ENCODE measurements at regions not wholly inside any gene's neighbourhood (a gene's known extent, or its start where the extent isn't known, plus 50 kb on each side); places are given as distances from the start of the nearest gene placed in this dataset.

DNA sequence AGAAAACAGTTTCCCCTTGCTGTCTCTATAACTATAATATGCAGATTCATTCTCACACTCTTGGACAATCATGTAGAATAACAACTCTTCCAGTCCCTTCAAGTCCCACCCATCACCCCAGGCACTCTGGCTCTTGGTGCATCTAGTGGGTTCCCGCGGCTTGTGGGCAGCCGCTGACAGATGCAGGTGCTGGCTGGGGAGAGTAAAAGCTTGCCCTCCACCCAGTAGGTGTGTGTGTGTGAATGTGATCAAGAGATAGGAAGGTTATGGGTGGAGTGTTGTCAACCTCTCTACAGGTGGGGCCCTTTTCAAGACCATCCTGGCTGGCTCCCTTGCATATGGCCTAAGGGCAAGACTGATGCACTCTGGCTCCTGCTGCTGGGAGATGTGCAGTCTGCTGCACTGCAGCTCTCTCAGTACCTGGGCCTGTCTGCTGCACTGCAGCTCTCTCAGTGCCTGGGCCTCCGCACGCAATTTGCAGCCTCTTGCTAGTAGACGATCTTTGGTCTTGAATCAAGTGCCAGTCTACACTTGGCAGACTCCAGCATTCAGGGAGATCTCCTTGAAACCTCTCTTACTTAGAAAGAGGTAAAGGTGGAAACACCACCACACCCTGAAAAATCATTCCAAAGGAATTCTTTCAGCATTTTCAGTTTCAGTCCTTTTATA lies 189.7 kb upstream of the GDNF start:
- no peak for DNase-seq (ENCODE audit: low spot score)

DNA sequence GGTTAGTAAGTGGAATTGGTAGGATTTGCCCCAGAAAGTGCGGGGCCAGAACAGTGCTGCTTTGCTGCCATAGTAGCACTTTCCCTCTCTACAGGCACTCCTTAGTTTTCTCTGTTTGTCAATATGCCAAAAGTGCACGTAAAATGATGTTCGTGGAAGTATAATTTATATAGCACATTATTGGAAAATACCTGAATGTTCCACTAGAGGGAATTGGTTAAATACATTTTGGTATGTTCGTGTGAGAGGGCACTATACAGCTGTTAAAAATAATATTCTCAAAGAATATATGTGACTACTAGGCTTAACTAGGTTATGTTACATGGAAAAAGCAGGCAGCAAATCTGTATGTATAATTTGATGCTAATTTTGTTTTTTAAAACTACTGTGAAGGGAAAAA lies 184.0 kb upstream of the GDNF start:
- no peak for DNase-seq (ENCODE audit: low spot score)

DNA sequence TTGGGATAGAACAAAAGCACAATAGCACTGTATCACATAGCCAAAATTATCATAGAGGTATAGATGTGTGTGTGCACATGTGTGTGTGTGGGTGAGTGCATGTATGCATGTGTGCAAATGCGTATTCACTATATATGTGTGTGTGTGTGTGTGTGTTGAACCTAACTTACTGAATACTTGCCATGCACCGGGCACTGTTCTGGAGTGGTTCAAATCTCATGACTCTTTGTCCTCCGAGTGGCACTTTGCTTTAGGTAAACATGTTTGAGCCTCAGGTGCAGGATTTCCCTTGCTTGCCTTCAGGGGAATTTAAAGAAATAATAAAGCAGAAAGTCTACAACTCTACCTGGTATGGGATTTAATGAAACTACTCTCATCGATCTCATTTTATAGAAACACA lies 183.5 kb upstream of the GDNF start:
- DNase-seq (ENCODE audit: low spot score): no peak

DNA sequence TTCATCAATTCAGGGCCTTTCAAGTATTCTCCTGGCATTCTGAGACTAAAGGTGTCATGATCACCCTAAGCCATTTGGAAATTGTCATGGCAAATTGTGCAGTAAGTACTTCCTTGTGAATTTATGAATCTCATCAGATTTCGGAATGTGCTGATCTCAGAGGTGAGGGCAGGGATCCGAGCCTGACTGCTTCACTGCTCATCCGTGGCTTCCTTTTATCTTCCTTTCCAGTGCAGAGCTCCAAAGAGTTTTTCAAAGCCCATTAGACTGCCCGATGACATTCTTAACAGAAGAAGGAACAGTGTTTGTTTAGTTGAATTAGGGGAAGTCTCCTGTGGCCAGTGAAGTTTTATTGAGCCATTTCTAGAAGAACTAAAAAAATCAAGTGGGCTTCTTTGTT lies 182.8 kb upstream of the GDNF start:
- no peak for DNase-seq (ENCODE audit: low spot score)

DNA sequence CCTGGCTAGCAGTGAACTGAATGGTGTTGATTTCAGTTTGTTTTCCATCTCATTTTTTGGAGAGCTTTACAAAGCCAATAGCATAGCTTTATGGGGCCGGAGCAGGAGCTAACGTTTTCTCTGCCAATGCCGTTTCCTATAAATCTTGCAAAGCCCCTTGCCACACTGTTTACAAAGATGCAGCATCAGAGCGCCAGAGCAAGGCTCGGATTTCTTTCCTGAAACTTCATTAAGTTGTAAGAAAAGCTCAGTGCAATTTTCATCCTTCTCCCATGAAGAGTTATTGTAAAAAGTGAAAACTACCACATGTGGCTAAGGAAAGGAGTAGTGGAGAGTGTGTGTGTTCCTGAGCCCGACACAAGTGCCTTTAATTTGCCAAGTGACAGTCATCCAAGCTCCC lies 178.2 kb upstream of the GDNF start:
- DNase-seq (ENCODE audit: low spot score): no peak

DNA sequence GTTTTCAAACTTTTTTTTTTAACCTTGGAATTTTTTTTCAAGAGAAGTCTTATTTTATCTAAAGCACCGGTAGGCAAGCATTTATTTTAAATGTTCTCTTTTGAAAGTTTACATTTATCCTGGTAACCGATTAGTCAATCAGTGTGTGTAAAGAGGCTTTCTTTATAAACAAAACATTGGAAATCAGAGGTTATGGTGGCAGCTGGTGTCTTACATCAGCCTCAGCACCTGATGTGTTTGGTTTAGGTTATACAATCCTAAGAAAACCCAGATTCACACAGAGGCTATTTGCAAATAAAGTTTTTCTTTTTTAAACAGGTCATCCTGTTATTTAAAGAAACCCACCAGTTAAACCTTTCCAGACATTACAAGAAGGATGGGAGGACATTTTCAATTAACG lies 173.3 kb upstream of the GDNF start:
- no peak for DNase-seq (ENCODE audit: low spot score)

DNA sequence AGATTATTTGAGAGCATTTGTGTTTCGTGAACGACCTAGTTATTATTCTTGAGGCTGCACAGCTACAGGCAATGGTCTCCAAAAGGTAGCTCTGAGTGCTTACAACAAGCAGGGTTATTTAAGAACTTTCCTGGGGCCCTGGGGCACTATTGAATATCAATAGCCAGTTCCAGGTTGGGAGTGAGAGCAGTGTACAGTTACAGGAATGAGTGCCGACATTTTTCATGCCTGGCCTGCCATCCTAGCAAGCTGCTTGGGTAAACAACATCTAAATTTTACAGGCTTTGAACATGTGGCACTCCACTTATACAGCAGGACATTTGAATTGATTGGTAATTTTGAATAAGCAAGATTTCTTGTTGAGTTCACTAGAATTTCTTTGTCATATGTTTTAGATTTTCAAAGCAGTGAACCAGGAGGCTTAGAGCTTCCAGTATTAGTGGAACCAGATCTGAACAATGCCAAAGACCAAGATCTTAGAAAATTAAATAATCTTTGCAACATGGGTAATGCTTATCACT lies 171.9 kb upstream of the GDNF start:
- DNase-seq (ENCODE audit: low spot score): no peak

DNA sequence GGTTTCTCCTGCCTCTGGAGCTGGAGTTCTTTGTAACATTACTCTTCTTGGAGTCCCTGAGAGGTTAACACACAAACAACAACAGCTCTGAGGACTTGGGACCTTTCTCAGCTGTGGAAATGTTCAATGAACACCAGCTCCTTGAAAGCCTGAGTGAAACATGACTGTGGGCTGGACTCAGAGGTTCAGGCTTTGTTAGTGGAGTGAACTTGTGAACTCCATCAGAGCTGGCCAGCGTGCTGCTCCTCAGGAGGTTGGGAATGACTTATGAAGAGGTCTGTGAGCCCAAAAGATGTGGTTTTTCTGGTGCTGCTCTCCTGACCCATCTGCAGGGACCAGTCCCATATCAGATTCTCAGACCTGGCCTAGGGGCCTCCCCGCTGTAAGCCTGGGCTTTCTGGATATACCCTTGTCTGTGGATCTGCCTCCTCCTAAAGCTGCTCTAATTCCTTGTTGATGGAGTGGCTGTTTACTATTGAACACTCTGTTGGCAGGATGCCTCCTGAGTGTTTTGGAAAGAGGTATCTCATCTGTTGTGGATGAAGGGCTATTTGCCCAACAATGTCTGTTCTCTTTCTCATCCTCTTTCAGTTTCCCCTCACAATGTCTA lies 170.0 kb upstream of the GDNF start:
- DNase-seq (ENCODE audit: low spot score): no peak

DNA sequence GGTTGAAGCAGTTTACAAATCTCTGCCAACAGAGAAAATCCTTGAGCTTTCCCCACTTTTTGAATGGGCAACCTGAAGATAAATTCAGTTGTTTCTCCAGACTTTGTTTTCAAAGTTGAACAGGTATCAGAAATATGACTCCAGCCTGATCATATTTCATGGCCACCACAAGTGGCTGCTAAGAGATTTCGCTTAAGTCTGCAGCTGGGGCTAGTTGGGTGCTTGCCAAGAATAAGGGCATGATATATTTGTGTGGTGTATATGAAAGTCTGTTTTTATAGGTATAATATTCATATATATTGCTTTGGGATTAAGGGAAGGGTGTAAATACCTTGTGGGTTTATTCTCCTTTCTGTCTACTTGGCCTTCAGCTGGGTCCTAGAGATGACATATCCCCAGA lies 168.4 kb upstream of the GDNF start:
- DNase-seq (ENCODE audit: low spot score): no peak

DNA sequence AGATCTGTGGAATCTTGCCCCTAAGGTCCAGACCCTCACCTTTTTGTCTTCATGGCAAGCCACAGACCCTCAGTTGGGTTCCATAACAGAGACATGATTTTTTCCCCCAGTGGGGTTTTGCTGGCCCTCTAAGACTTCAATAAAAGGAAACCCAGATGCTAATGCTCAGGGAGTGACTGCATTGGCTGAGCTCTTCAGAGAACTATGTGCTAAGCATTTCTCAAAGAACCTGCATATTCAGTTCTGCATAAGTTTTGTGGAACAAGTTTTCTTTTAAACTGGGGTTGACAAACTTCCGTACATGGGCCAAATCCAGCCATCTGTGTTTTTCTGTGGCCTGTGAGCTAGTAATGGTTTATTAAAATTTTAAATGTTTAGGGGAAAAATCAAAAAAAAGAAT lies 159.8 kb upstream of the GDNF start:
- no peak for DNase-seq (ENCODE audit: low spot score)

DNA sequence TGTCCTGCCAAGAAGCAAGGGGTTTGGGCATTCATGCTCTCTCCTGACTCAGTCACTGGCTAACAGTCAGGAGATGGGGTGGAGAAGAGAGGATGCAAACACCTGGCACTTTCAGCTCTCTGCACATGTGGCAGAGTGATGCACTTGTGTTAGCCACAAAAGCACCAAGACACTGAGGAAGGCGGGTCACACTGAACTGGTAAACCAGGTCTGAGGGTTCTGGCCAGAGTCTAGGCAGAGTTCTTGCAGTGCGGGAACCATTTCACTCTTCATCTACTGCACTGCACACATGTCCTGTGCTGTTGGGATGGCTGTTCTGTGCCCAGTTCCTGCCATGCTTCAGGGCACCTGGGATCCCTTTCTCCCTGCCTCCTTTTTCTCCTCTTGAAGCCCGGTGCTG lies 157.1 kb upstream of the GDNF start:
- no peak for DNase-seq (ENCODE audit: low spot score)

DNA sequence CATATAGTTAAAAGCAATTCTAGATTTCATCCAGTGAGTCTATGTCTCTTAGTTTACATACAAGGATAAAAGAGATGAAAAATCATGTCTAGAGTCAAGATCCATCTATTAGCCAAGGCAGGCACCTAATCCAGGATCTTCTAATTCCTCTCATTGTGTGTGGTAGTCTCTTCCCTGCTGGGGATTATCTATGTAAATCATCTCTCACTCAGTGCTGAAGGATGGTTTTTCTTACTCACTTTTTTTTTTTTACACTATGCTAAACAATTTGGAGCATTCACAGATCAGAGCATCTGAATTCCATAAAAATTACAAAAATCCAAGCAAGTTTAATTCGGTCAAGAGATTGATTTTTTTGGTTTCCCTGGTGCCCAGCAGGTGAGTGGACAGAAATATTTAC lies 154.9 kb upstream of the GDNF start:
- DNase-seq (ENCODE audit: low spot score): no peak

DNA sequence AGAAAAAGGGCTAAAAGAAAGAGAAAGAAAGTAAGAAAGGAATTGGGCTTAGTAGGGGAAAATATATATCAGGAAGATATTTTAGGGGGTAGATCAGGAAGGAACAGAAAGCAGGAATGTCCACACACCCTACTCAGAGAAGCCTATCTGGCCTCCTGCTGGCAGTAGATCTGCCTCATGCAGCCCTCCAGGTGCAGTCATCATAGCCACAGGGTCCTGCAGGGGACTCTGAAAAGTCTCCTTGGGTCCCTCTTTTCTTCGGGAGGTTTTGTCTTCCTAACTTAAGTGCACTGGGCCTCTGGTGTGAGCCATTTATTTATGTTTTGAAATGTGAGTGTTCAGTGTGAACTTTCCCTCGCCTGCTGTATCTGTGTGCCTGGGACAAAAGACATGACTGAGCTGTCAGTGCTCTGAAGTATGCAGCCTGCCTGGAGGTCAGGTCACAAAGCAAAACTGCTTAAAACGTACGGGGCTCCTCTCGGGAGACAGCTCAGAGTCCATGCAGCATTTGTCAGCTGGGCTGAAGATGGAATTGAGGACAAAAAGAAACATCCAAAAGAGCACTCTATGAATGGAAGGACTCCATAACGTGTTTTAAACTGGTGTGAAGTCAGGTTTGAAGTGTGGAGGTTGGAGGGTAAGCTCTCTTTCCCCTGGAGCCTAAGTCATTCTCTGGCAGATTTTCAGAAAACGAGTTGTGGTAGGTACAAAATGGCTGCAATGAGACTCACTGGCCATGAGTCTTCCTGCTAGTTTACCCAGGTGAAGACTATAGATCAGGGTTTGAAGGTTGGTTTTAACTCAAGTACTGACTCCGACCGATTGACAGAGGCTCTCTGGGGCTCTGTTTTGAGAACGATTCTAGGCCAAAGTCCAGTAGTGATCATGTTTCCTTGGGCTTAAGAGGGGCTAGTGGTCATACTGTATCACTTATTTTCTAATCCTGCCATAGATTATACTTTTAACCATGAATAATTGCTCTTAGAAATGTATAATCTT lies 151.8 kb upstream of the GDNF start:
- DNase-seq (ENCODE audit: low spot score): no peak

DNA sequence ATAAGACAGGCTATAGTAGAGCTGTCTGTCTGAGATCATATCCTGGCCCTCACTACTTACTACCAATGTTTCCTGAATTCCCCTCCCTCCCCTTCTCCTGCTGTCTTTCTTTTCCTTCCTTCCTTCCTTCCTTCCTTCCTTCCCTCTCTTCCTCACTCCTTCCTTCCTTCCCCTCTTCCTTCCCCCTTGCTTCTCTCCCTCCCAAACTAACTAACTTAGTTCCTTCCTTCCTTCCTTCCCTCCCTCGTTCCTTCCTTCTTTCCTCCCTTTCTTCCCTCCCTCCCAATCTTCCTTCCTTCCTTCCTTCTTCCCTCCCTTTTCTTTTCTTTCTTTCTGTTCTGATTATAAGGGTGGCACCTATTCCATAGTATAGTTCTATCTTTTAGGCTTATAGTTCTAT lies 150.0 kb upstream of the GDNF start:
- no peak for DNase-seq (ENCODE audit: low spot score)

DNA sequence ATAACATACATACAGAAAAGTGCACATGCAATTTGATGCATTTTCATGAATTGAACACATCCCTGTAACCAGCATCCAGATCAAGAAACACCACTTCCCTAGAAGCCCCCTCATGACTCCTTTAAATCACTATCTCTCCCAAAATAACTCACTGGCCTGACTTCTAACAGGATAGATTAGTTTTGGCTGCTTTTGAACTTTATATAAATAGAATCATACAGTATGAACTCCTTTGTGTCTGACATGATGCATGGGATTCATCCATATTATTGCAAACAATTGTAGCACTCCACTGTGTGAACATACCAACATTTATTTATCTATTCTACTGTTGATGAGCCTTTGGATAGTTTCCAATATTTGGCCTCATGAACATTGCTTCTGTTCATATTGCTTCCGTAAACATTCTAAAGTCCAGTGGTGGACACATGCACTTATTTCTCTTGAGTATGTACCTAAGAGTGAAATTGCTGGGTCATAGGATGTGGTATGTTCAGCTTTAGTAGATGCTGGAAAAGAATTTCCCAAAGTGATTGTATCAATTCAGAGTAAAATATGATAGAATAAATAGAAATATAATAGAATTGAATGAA lies 148.7 kb upstream of the GDNF start:
- DNase-seq (ENCODE audit: low spot score): no peak

DNA sequence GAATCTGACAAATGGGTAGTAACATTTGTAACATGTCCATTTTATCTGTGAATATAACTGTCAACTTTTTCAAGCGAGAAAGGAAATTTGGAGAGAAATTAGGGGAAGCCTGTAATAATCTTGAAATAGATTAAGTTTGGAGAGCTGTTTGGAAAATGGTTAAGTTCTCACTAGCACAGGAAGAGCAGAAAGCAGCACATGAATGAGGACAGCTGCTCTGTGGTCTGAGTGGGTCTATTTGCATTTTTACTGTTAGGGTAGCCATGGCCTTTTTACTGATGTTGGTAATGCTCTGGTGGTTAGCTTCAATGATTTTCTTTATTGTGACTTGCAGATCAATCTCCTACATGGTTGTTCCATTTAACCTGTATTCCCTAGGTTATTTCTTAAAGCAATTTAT lies 144.5 kb upstream of the GDNF start:
- no peak for DNase-seq (ENCODE audit: low spot score)

DNA sequence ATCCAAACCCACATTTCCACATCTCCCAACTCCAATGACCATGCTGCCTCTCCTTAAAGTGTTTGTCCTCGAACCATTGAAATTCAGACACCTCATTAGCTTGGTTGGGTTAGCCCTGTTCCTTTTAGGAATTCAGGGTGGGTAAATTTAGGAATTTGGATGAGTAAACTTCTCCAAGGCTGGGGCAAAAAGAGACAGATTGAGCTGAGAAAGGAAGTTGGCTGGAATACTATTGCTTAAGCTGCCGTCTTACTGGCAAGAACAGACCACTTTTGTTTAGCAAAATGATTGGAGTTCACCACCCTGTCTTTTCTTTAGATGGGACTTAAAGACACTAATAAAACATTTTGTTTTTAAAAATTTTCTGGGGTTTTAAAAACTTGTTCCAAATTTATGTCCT lies 143.6 kb upstream of the GDNF start:
- no peak for DNase-seq (ENCODE audit: low spot score)

DNA sequence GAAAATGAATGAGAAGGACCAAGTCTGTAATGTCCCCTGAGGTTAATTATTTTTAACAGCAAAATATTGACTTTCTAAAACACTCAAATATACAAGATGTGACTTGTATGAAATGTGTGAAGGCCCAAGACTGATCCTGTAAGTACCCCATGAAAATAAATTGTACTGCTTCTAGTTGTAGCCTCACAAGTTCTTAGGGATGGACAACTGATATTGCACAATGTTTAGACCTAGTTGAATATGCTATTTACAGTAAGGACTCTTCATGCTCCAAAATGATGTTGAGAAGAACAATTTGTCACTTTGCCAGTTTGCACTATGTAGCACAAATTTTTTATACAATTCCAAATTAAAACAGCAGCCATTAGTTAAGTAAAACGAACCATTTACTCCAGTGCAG lies 139.7 kb upstream of the GDNF start:
- DNase-seq (ENCODE audit: low spot score): no peak

DNA sequence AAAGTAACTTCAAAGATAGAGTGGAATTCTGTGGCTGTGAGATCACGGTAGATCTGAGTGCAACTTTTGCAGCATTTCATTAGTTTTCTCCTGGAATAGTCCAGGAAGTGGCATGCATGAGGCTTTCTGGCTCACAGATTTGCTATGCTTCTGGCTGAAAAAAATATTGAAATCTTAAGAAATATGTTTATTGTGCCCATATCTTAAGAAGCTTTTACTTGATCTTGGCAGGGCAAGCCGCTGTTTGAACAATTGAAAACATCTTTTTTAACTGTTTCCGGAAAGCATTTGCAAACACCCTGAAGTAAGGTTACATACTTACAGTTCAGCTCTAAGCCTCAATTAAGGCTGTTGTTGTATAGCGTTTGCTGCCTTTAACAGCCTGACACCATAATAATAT lies 135.7 kb upstream of the GDNF start:
- no peak for DNase-seq (ENCODE audit: low spot score)

DNA sequence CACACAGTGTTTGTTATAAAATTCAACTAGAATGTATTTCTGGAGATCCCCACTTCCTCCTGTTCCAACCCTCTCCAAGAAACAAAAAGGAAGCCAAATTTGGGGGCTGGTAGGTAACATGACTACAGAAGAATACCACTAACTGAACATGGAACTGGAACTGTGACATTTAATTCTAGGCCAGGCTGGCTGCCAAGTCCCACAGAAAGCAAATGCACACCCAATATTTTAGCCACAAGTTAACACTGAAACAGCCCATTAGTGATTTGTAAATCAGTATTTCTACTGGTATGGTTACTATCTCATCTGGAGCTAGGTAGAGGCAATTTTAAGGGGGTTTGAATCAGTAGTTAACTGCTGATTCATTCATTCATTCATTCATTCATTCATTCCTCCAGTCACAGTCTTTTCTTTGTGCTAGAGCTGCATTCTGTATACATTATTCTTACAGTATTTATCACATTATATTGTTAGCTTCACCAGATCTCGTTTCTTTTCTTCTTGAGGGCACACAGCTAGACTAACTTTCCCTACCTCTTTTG lies 131.7 kb upstream of the GDNF start:
- no peak for DNase-seq (ENCODE audit: low spot score)

DNA sequence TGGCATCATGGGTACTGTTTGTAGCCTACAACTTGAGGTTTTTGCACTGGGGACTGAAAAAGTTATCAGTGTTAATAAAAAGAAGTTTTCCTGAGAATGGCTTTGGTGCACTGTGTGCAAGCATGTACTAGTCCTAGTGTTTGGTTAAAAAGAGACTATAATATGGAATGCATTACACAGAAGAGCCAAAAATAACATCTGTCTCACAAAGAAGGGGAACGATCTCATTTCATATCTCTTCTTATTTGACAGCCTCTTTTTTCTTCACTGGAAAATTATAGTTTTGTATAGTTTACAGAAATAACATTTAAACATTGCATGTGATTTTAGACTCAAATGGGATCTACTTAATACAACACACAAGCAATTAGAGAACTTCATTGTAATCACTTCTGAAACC lies 127.0 kb upstream of the GDNF start:
- DNase-seq (ENCODE audit: low spot score): no peak

DNA sequence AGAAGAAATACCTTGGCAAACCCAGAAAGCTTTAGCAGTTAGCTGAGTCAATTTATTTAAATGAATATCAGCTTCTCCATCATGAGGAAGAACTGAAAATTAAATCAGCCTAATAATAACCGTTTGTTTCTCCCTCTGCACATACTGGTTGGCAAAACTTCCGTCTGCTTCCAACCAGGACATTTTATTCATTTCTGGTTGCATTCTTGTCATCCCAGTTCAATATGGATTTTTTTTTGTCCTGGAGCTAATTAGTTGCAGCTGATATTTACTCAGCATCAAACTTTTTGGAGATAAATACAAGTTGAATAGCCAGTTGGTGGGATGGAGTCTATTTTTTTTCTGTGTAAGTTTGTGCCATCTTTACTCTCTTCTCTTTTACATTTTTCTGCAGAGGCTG lies 126.5 kb upstream of the GDNF start:
- no peak for DNase-seq (ENCODE audit: low spot score)
